Thyroid gland (tissue), 4 donors: ENCODE measurements at regions not wholly inside any gene's neighbourhood (a gene's known extent, or its start where the extent isn't known, plus 50 kb on each side); places are given as distances from the start of the nearest gene placed in this dataset.
A peak's percentile ranks its signal among the peaks of the same experiment; 100 is the strongest.

Experiments
- DNase-seq, 2 donors: peaks; one replicate each; pipeline ENCODE4 v3.0.0-alpha.2; 2019
- H3K27ac ChIP-seq, 3 donors: fragments of 200-600 bp; sonication (generic); 1 replicate in 2 of 3; 2 replicates in 1 of 3; pipeline ENCODE4 v1.5.1; 2016 to 2019; ENCODE audit warnings: mild to moderate bottlenecking in 1 of 3, moderate library complexity in 1 of 3
- H3K27me3 ChIP-seq: fragments of 200-600 bp; sonication (generic); one replicate; pipeline ENCODE4 v1.5.1; 2019
- H3K36me3 ChIP-seq, 2 donors: fragments of 200-600 bp; sonication (generic); one replicate each; pipeline ENCODE4 v1.5.1; 2016 to 2019
- H3K4me1 ChIP-seq, 2 donors: fragments of 200-600 bp; sonication (generic); one replicate each; pipeline ENCODE4 v1.5.1; 2017 to 2019
- H3K4me3 ChIP-seq, 3 donors: fragments of 200-600 bp; sonication (generic); replicated peaks in 1 of 3; 1 replicate in 2 of 3; 2 replicates in 1 of 3; pipeline ENCODE4 v1.5.1; 2016; ENCODE audit warnings: mild to moderate bottlenecking in 1 of 3
- H3K9me3 ChIP-seq: fragments of 200-600 bp; sonication (generic); one replicate; pipeline ENCODE4 v1.5.1; 2017
- POLR2A ChIP-seq, 2 donors: fragments of 450-650 bp; IDR thresholded peaks; one replicate each; pipeline ENCODE4 v1.6.1; 2017; ENCODE audit warnings: antibody characterized with exemption in 2 of 2, mild to moderate bottlenecking in 2 of 2, moderate library complexity in 1 of 2
- WGBS, 2 donors: methylation state at CpG; one replicate each; pipeline ENCODE4 v1.1.5; 2017; 5-methylcytosine and 5-hydroxymethylcytosine counted together
- intact Hi-C: fragments of 100-400 bp; cut with DNase I; formaldehyde crosslinking; loops from one replicate; pipeline ENCODE4 v1.15.1; 2023
- TF ChIP-seq, protein P1 (sequence below), 6 experiments: fragments of 200-600 bp in 3 of 6; fragments of 450-650 bp in 3 of 6; sonication (generic) in 3 of 6; IDR thresholded peaks; one replicate each; pipeline ENCODE4 v1.5.1; 2016 to 2019; ENCODE audit warnings: antibody characterized with exemption in 6 of 6, mild to moderate bottlenecking in 2 of 6, inconsistent platforms in 1 of 6, moderate library complexity in 1 of 6

DNA sequence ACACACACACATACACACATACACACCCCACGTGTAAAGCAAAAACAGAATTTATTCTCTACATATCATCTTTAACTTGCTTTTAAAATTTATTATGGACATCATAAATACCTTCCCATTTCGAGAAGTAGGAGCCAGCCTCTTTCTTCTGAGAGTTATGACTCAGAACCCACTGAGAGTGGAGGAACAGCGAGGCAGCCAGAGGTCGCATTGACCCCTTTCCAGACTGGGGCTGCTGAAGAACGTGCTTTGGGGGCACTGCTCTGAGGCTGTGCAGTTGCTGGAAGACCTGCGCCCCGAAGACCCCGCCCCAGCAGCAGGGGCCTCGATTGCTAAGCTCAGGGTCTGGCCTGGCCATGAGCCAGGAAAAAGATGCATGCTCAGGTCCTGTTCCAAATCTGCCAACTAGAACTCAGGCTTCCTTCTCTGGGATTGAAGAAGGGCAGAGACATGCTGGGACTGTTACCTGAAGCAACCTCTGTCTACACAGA, 133.8 kb upstream of the TWIST2 start:
- intact Hi-C loops, result no loop called here
- TF ChIP-seq, protein P1, sequence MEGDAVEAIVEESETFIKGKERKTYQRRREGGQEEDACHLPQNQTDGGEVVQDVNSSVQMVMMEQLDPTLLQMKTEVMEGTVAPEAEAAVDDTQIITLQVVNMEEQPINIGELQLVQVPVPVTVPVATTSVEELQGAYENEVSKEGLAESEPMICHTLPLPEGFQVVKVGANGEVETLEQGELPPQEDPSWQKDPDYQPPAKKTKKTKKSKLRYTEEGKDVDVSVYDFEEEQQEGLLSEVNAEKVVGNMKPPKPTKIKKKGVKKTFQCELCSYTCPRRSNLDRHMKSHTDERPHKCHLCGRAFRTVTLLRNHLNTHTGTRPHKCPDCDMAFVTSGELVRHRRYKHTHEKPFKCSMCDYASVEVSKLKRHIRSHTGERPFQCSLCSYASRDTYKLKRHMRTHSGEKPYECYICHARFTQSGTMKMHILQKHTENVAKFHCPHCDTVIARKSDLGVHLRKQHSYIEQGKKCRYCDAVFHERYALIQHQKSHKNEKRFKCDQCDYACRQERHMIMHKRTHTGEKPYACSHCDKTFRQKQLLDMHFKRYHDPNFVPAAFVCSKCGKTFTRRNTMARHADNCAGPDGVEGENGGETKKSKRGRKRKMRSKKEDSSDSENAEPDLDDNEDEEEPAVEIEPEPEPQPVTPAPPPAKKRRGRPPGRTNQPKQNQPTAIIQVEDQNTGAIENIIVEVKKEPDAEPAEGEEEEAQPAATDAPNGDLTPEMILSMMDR (IDR thresholded peaks at IDR 0.05), result no peak
- no peak for TF ChIP-seq POLR2A (IDR thresholded peaks at IDR 0.05)

DNA sequence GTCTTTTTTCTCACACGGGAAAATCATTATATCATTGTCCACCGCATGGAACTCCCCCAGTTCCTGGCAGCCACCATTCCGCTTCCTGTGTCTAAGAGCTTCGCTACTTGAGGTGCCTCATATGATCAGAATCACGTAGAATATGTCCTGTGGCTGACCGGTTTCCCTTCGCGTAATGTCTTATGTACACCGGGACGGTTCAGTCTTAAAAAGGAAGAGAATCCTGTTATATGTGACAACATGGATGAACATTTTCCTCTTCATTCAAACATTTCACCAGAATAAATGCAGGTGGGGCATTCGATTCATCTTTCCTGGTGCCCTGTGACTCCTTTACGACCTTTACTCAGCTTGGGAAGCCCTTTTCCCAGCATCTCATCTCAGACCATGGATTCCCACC, 131.7 kb upstream of the TWIST2 start:
- intact Hi-C loops, result no loop called here
- H3K27me3 ChIP-seq, result no peaks in the 10 kb centered on the region
- no peak overlapping the region for H3K27ac ChIP-seq
- H3K36me3 ChIP-seq, result no peaks in the 10 kb centered on the region
- DNase-seq, result no peak
- H3K9me3 ChIP-seq, result no peaks in the 10 kb centered on the region
- no peak overlapping the region for H3K4me3 ChIP-seq
- no peaks in the 10 kb centered on the region for H3K4me1 ChIP-seq
- 91 to 92% methylated on average over 12 of the region's 12 CpGs for WGBS, 2 donors
- TF ChIP-seq POLR2A (IDR thresholded peaks at IDR 0.05), result no peak
- TF ChIP-seq, protein P1 (IDR thresholded peaks at IDR 0.05), result no peak

More for the DNA sequence above, 133.8 kb upstream of the TWIST2 start:
- no peak for DNase-seq
- Histone ChIP-seq H3K4me3 (no peak overlapping the region), H3K9me3 (no peaks in the 10 kb centered on the region), H3K36me3 (no peaks in the 10 kb centered on the region), H3K27me3 (no peaks in the 10 kb centered on the region), H3K27ac (no peak overlapping the region), H3K4me1 (no peaks in the 10 kb centered on the region)
- 67 to 71% methylated on average over 9 of the region's 9 CpGs for WGBS, 2 donors

DNA sequence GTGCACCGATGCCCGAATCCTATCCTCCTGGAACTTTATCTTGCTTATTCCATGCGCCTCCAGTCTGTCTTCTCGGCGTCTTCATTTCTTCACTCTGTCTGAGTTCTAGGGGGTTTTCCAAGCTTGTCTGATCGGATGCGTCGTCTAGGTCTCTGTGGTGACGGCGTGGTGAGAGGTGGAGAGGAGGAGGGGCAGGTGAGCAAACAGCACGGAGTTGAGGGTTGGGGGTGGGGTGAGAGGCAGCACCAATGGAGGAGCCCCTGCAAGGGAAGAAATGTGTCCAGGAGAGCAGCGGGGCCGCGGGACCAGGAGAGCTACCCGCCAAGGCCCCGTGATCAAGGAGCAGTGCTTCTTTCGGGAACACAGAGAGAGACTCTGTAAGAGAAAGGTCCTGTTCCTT, 131.3 kb upstream of the TWIST2 start:
- Histone ChIP-seq H3K9me3 (no peaks in the 10 kb centered on the region), H3K36me3 (no peaks in the 10 kb centered on the region), H3K4me3 (no peak overlapping the region), H3K27ac (no peak overlapping the region), H3K27me3 (no peaks in the 10 kb centered on the region), H3K4me1 (no peaks in the 10 kb centered on the region)
- no peak for DNase-seq
- TF ChIP-seq POLR2A (IDR thresholded peaks at IDR 0.05), result no peak
- TF ChIP-seq, protein P1 (IDR thresholded peaks at IDR 0.05), result no peak
- intact Hi-C loops, result no loop called here
- 59 to 75% methylated on average over 17 of the region's 17 CpGs for WGBS, 2 donors

- intact Hi-C loops, result no loop called here
- H3K36me3 ChIP-seq, result no peaks in the 10 kb centered on the region
- H3K27me3 ChIP-seq, result no peaks in the 10 kb centered on the region
- H3K4me3 ChIP-seq, result no peak overlapping the region
- H3K4me1 ChIP-seq, result no peaks in the 10 kb centered on the region
- DNase-seq, result no peak
- 82 to 83% methylated on average over 9 of the region's 9 CpGs for WGBS, 2 donors
- no peak for TF ChIP-seq POLR2A (IDR thresholded peaks at IDR 0.05)
- no peak overlapping the region for H3K27ac ChIP-seq
- H3K9me3 ChIP-seq, result no peaks in the 10 kb centered on the region
Observed at GRCh38 chr2:238717084-238717483, 130.8 kb upstream of the TWIST2 start.

- Histone ChIP-seq H3K27ac (no peak overlapping the region), H3K27me3 (no peaks in the 10 kb centered on the region), H3K9me3 (no peaks in the 10 kb centered on the region), H3K4me1 (no peaks in the 10 kb centered on the region), H3K36me3 (no peaks in the 10 kb centered on the region), H3K4me3 (no peak overlapping the region)
- no peak for DNase-seq
- intact Hi-C loops, result no loop called here
- TF ChIP-seq, protein P1 (IDR thresholded peaks at IDR 0.05), result no peak
- no peak for TF ChIP-seq POLR2A (IDR thresholded peaks at IDR 0.05)
- WGBS, 2 donors, result 89 to 90% methylated on average over 10 of the region's 10 CpGs
Observed at GRCh38 chr2:238719641-238720040, 128.2 kb upstream of the TWIST2 start.

DNA sequence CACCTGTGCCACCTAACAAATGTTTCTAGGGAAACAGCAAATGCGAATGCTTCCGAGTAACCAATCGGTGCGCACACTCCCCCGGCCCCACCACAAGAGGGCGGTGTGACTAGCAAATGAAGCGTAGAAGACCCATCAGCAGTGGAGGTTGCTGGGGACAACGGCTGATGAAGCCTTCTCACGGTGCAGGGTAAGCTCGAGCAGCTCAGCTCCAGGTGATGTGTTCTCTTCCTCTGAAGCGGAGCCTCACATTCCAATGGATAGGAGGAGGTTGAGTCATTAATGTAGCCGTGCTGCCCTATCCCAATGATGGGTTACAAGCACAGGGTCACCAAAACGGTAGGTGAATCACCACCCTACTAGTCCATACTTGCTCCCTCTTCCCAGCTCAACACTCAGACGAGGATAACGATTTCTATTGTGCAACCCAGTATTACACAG, 127.6 kb upstream of the TWIST2 start:
- no peaks in the 10 kb centered on the region for H3K4me1 ChIP-seq
- TF ChIP-seq, protein P1 (IDR thresholded peaks at IDR 0.05), result peak in 3 of 6 experiments; percentile 17 to 44 (median 26)
- no peak for TF ChIP-seq POLR2A (IDR thresholded peaks at IDR 0.05)
- 26 to 33% methylated on average over 15 of the region's 15 CpGs for WGBS, 2 donors
- DNase-seq, result peak in 1 of 2 donors; percentile 13
- no peak overlapping the region for H3K4me3 ChIP-seq
- H3K27ac ChIP-seq, result no peak overlapping the region
- no peaks in the 10 kb centered on the region for H3K9me3 ChIP-seq
- no peaks in the 10 kb centered on the region for H3K27me3 ChIP-seq
- intact Hi-C loops, result no loop called here
- H3K36me3 ChIP-seq, result no peaks in the 10 kb centered on the region
